ENCODE measurements at regions not wholly inside any gene's neighbourhood (a gene's known extent, or its start where the extent isn't known, plus 50 kb on each side); places are given as distances from the start of the nearest gene placed in this dataset.

DNA sequence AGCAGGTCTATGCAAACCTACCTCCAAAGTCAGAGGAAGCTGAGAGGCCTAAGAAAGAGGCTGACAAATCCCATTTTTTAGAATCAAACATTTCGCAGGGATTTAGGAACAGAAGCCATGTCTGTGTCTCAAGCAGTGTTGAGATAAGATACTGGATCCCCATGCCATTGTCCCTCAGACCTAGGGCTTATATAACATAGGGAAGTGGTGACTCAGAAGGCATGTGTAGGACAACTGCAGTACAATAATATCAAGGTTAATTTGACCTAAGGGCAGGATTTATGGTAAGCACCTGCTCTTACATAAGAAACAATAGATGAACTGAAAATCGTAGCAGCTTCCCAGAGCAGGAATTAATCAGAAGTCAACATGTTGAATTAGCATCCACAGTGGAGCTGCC is 459.4 kb downstream of the ANXA1 start:
- H3K9me2 ChIP-seq (ENCODE audit: insufficient read depth), result no peaks in the 10 kb centered on the region
- Mint-ChIP-seq H3K27me3 (ENCODE audit: insufficient read depth, low read depth, poor library complexity) (no peaks in the 10 kb centered on the region), H3K27ac (no peak overlapping the region), H3K9me3 (no peaks in the 10 kb centered on the region), H3K4me1 (peaks cover 14% of the 10 kb centered on the region), H3K4me3 (no peak overlapping the region), H3K36me3 (ENCODE audit: low read depth) (no peaks in the 10 kb centered on the region)
- no peak overlapping the region for H3K4me3 ChIP-seq
- no peaks in the 10 kb centered on the region for H3F3A ChIP-seq (replicated peaks; ENCODE audit: low read depth)
- DNase-seq (ENCODE audit: low spot score), result no peak
- TF ChIP-seq EZH2 (IDR thresholded peaks at IDR 0.05; ENCODE audit: low read depth, unreplicated experiment) (no peak), STAT1 (IDR thresholded peaks at IDR 0.05; ENCODE audit: unreplicated experiment) (no peak), CREB1 (CRISPR knock-in tag; IDR thresholded peaks at IDR 0.05; ENCODE audit: low read depth) (no peak), JUNB (IDR thresholded peaks at IDR 0.05; ENCODE audit: unreplicated experiment) (no peak), NANOG (IDR thresholded peaks at IDR 0.05; ENCODE audit: borderline replicate concordance) (no peak), POLR2AphosphoS5 (IDR thresholded peaks at IDR 0.05; ENCODE audit: low read depth) (no peak), ZNF114 (CRISPR knock-in tag; IDR thresholded peaks at IDR 0.05) (no peak), EZH2phosphoT487 (IDR thresholded peaks at IDR 0.05; ENCODE audit: unreplicated experiment) (no peak), CTCF (conservative IDR thresholded peaks at IDR 0.05; ENCODE audit: low read depth in 2 of 2) (no peak), REST (IDR thresholded peaks at IDR 0.05; ENCODE audit: unreplicated experiment) (no peak), ZNF331 (CRISPR knock-in tag; IDR thresholded peaks at IDR 0.05; ENCODE audit: low read depth) (no peak)
- TF ChIP-seq, protein P1, sequence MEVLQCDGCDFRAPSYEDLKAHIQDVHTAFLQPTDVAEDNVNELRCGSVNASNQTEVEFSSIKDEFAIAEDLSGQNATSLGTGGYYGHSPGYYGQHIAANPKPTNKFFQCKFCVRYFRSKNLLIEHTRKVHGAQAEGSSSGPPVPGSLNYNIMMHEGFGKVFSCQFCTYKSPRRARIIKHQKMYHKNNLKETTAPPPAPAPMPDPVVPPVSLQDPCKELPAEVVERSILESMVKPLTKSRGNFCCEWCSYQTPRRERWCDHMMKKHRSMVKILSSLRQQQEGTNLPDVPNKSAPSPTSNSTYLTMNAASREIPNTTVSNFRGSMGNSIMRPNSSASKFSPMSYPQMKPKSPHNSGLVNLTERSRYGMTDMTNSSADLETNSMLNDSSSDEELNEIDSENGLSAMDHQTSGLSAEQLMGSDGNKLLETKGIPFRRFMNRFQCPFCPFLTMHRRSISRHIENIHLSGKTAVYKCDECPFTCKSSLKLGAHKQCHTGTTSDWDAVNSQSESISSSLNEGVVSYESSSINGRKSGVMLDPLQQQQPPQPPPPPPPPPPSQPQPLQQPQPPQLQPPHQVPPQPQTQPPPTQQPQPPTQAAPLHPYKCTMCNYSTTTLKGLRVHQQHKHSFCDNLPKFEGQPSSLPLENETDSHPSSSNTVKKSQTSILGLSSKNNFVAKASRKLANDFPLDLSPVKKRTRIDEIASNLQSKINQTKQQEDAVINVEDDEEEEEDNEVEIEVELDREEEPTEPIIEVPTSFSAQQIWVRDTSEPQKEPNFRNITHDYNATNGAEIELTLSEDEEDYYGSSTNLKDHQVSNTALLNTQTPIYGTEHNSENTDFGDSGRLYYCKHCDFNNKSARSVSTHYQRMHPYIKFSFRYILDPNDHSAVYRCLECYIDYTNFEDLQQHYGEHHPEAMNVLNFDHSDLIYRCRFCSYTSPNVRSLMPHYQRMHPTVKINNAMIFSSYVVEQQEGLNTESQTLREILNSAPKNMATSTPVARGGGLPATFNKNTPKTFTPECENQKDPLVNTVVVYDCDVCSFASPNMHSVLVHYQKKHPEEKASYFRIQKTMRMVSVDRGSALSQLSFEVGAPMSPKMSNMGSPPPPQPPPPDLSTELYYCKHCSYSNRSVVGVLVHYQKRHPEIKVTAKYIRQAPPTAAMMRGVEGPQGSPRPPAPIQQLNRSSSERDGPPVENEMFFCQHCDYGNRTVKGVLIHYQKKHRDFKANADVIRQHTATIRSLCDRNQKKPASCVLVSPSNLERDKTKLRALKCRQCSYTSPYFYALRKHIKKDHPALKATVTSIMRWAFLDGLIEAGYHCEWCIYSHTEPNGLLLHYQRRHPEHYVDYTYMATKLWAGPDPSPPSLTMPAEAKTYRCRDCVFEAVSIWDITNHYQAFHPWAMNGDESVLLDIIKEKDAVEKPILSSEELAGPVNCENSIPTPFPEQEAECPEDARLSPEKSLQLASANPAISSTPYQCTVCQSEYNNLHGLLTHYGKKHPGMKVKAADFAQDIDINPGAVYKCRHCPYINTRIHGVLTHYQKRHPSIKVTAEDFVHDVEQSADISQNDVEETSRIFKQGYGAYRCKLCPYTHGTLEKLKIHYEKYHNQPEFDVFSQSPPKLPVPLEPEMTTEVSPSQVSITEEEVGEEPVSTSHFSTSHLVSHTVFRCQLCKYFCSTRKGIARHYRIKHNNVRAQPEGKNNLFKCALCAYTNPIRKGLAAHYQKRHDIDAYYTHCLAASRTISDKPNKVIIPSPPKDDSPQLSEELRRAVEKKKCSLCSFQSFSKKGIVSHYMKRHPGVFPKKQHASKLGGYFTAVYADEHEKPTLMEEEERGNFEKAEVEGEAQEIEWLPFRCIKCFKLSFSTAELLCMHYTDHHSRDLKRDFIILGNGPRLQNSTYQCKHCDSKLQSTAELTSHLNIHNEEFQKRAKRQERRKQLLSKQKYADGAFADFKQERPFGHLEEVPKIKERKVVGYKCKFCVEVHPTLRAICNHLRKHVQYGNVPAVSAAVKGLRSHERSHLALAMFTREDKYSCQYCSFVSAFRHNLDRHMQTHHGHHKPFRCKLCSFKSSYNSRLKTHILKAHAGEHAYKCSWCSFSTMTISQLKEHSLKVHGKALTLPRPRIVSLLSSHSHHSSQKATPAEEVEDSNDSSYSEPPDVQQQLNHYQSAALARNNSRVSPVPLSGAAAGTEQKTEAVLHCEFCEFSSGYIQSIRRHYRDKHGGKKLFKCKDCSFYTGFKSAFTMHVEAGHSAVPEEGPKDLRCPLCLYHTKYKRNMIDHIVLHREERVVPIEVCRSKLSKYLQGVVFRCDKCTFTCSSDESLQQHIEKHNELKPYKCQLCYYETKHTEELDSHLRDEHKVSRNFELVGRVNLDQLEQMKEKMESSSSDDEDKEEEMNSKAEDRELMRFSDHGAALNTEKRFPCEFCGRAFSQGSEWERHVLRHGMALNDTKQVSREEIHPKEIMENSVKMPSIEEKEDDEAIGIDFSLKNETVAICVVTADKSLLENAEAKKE (CRISPR knock-in tag; IDR thresholded peaks at IDR 0.05), result no peak
- TF ChIP-seq, protein P2, sequence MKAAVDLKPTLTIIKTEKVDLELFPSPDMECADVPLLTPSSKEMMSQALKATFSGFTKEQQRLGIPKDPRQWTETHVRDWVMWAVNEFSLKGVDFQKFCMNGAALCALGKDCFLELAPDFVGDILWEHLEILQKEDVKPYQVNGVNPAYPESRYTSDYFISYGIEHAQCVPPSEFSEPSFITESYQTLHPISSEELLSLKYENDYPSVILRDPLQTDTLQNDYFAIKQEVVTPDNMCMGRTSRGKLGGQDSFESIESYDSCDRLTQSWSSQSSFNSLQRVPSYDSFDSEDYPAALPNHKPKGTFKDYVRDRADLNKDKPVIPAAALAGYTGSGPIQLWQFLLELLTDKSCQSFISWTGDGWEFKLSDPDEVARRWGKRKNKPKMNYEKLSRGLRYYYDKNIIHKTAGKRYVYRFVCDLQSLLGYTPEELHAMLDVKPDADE (IDR thresholded peaks at IDR 0.05), result no peak
- H3K27me3 ChIP-seq (ENCODE audit: insufficient read depth), result no peaks in the 10 kb centered on the region
- H3K27ac ChIP-seq (ENCODE audit: low read depth), result no peak overlapping the region
- H3K4me1 ChIP-seq (ENCODE audit: insufficient read depth), result peaks cover 2% of the 10 kb centered on the region; the same call in 1 of the 2 replicates
- H3K36me3 ChIP-seq (ENCODE audit: insufficient read depth), result no peaks in the 10 kb centered on the region
- H4K20me1 ChIP-seq (replicated peaks; ENCODE audit: insufficient read depth), result no peaks in the 10 kb centered on the region
- no peak overlapping the region for H2AFZ ChIP-seq
- no peak overlapping the region for H3K4me2 ChIP-seq
- H3K79me2 ChIP-seq (replicated peaks; ENCODE audit: insufficient read depth), result no peaks in the 10 kb centered on the region
- no peak for ATAC-seq
